Right hindlimb (tissue), 1 donor: ENCODE measurements at regions not wholly inside any gene's neighbourhood (a gene's known extent, or its start where the extent isn't known, plus 50 kb on each side); places are given as distances from the start of the nearest gene placed in this dataset.

Experiments
- DNase-seq: peaks from one replicate; pipeline ENCODE4 v3.0.0-alpha.2; 2018

GRCh38 chr16:62921904-62922303 is 885.7 kb upstream of the CDH8 start:
- DNase-seq: peak; percentile 32

- no peak for DNase-seq
These were observed 877.7 kb upstream of the CDH8 start for GRCh38 chr16:62913924-62914323.

- DNase-seq: no peak
These were observed 877.1 kb upstream of the CDH8 start for GRCh38 chr16:62913333-62913732.

- no peak for DNase-seq
These were observed 873.4 kb upstream of the CDH8 start for GRCh38 chr16:62909597-62909996.

- no peak for DNase-seq
These were observed 871.3 kb upstream of the CDH8 start for GRCh38 chr16:62907562-62907961.

GRCh38 chr16:62903961-62904502 is 867.8 kb upstream of the CDH8 start:
- no peak for DNase-seq

- no peak for DNase-seq
These were observed 863.5 kb upstream of the CDH8 start for GRCh38 chr16:62899737-62900136.

- no peak for DNase-seq
These were observed 852.9 kb upstream of the CDH8 start for GRCh38 chr16:62889097-62889496.

- DNase-seq: no peak
These were observed 847.3 kb upstream of the CDH8 start for GRCh38 chr16:62883509-62883908.

GRCh38 chr16:62882552-62883221 is 846.4 kb upstream of the CDH8 start:
- no peak for DNase-seq

- no peak for DNase-seq
These were observed 839.9 kb upstream of the CDH8 start for GRCh38 chr16:62876133-62876532.

GRCh38 chr16:62872339-62872738 is 836.1 kb upstream of the CDH8 start:
- DNase-seq: no peak

- DNase-seq: no peak
These were observed 834.3 kb upstream of the CDH8 start for GRCh38 chr16:62870554-62870953.

GRCh38 chr16:62869837-62870236 is 833.6 kb upstream of the CDH8 start:
- no peak for DNase-seq

- DNase-seq: no peak
These were observed 826.9 kb upstream of the CDH8 start for GRCh38 chr16:62863139-62863538.

- DNase-seq: no peak
These were observed 817.6 kb upstream of the CDH8 start for GRCh38 chr16:62853887-62854286.

GRCh38 chr16:62846399-62847057 is 810.3 kb upstream of the CDH8 start:
- DNase-seq: no peak

GRCh38 chr16:62832214-62832613 is 796.0 kb upstream of the CDH8 start:
- DNase-seq: no peak

- DNase-seq: no peak
These were observed 795.1 kb upstream of the CDH8 start for GRCh38 chr16:62831235-62831850.

- DNase-seq: no peak
These were observed 793.4 kb upstream of the CDH8 start for GRCh38 chr16:62829607-62830006.

GRCh38 chr16:62829084-62829483 is 792.8 kb upstream of the CDH8 start:
- DNase-seq: no peak

GRCh38 chr16:62821824-62822223 is 785.6 kb upstream of the CDH8 start:
- DNase-seq: no peak

GRCh38 chr16:62816971-62817519 is 780.8 kb upstream of the CDH8 start:
- DNase-seq: no peak

GRCh38 chr16:62814891-62815290 is 778.7 kb upstream of the CDH8 start:
- no peak for DNase-seq
